Peyer's patch (tissue), 4 donors: ENCODE measurements at regions not wholly inside any gene's neighbourhood (a gene's known extent, or its start where the extent isn't known, plus 50 kb on each side); places are given as distances from the start of the nearest gene placed in this dataset.

ENCODE experiments used
- POLR2A ChIP-seq, 2 donors: fragments of 450-650 bp; IDR thresholded peaks; one replicate each; pipeline ENCODE4 v1.5.1; 2017; ENCODE audit warnings: antibody characterized with exemption in 2 of 2, mild to moderate bottlenecking in 2 of 2, moderate library complexity in 2 of 2
- TF ChIP-seq, protein P1 (sequence below), 6 experiments: fragments of 450-650 bp in 4 of 6; fragments of 200-600 bp in 2 of 6; sonication (generic) in 1 of 6; IDR thresholded peaks; one replicate each; pipeline ENCODE4 v1.5.1; 2017 to 2019; ENCODE audit warnings: antibody characterized with exemption in 6 of 6, mild to moderate bottlenecking in 3 of 6, moderate library complexity in 1 of 6

DNA sequence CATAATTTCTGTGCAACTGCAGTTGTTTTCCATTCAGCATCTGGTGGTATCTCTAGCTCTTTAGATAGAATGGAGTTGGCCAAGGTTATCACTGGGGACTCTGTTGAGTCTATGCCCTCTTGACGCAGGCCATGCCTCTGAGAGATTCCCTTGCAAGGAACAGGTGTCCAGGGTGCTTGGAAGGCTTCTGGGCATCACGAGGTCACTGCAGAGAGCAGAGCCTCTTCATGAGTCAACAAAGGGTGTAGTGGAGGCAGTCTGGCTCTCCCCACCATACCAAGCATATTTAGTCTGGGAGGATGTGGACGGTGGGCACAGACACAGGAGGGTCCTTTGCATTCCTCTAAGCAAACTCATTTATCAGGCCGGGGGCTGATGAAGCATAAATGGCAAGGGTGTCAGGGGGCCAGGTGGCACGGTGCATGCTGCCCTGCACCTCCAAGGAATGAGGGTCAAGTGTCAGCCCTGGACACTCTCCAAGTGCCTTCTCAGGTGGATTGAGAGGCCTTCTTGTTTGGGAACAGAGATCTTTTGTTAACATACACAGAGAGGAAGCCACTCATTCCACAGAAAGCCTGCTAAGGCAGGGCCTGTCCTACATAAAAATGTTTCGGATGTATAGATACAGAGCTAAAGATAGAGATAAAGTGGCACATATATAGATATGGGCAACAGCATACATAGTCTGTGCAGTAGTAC is 328.6 kb downstream of the INHBA start:
- no peak for TF ChIP-seq POLR2A (IDR thresholded peaks at IDR 0.05)
- TF ChIP-seq, protein P1, sequence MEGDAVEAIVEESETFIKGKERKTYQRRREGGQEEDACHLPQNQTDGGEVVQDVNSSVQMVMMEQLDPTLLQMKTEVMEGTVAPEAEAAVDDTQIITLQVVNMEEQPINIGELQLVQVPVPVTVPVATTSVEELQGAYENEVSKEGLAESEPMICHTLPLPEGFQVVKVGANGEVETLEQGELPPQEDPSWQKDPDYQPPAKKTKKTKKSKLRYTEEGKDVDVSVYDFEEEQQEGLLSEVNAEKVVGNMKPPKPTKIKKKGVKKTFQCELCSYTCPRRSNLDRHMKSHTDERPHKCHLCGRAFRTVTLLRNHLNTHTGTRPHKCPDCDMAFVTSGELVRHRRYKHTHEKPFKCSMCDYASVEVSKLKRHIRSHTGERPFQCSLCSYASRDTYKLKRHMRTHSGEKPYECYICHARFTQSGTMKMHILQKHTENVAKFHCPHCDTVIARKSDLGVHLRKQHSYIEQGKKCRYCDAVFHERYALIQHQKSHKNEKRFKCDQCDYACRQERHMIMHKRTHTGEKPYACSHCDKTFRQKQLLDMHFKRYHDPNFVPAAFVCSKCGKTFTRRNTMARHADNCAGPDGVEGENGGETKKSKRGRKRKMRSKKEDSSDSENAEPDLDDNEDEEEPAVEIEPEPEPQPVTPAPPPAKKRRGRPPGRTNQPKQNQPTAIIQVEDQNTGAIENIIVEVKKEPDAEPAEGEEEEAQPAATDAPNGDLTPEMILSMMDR (IDR thresholded peaks at IDR 0.05) = no peak
